GM12865 (cell line): ENCODE measurements at regions not wholly inside any gene's neighbourhood (a gene's known extent, or its start where the extent isn't known, plus 50 kb on each side); places are given as distances from the start of the nearest gene placed in this dataset.
"Not testable (repeated sequence)": the region's sequence is repeated elsewhere in the genome, so short reads cannot be mapped to it uniquely, and the experiment has no call there.

Source experiments
- DNase-seq: peaks from one replicate; pipeline ENCODE4 v3.0.0; 2010; ENCODE audit warnings: low read depth
- H3K4me3 ChIP-seq: 2 replicates; pipeline ENCODE4 v1.5.1; 2011; ENCODE audit warnings: mild to moderate bottlenecking, low read depth, low read length, control low read depth
- TF ChIP-seq, protein P1 (sequence below): IDR thresholded peaks from 2 replicates; pipeline ENCODE4 v1.5.1; 2011; ENCODE audit warnings: low read length, control low read depth, low read depth, inconsistent platforms; ENCODE audit not compliant: insufficient read depth; ENCODE audit errors: missing control alignments

- DNase-seq: no peak
- TF ChIP-seq, protein P1, sequence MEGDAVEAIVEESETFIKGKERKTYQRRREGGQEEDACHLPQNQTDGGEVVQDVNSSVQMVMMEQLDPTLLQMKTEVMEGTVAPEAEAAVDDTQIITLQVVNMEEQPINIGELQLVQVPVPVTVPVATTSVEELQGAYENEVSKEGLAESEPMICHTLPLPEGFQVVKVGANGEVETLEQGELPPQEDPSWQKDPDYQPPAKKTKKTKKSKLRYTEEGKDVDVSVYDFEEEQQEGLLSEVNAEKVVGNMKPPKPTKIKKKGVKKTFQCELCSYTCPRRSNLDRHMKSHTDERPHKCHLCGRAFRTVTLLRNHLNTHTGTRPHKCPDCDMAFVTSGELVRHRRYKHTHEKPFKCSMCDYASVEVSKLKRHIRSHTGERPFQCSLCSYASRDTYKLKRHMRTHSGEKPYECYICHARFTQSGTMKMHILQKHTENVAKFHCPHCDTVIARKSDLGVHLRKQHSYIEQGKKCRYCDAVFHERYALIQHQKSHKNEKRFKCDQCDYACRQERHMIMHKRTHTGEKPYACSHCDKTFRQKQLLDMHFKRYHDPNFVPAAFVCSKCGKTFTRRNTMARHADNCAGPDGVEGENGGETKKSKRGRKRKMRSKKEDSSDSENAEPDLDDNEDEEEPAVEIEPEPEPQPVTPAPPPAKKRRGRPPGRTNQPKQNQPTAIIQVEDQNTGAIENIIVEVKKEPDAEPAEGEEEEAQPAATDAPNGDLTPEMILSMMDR: no peak
- no peak overlapping the region for H3K4me3 ChIP-seq
These were observed 104.0 kb upstream of the MYRIP start for GRCh38 chr3:39705351-39705900.

DNA sequence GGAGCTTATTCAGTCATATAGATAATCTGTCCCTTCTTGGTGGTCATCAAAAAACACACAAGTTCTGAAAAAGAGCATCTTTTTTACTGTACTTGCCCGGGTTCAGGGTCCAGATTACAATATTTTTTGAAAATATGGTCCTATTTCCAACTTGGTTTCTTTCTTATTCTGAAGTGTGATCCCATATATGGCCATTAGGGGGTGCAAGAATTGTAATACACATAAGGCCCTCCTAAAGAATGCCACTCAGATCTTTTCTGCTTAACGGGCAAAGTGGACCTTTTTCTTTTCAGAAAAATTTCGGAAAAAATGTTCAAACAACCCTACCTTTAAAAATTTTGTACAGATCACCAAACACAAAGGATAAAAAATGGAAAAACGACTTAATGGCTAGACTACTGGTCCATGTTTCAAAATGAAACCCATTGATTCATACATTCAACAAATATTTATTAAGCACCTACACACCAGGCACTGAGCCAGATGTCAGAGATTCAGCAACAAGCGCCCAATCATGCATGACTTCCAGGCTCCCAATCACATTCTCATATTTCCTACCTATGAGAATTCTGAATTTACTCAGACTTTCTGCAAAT, 102.0 kb upstream of the MYRIP start:
- peak; percentile 43 for DNase-seq
- no peak overlapping the region for H3K4me3 ChIP-seq
- TF ChIP-seq, protein P1: peak; percentile 62

- TF ChIP-seq, protein P1: no peak
- no peak for DNase-seq
- H3K4me3 ChIP-seq: no peak overlapping the region
These were observed 96.9 kb upstream of the MYRIP start for GRCh38 chr3:39712413-39713048.

DNA sequence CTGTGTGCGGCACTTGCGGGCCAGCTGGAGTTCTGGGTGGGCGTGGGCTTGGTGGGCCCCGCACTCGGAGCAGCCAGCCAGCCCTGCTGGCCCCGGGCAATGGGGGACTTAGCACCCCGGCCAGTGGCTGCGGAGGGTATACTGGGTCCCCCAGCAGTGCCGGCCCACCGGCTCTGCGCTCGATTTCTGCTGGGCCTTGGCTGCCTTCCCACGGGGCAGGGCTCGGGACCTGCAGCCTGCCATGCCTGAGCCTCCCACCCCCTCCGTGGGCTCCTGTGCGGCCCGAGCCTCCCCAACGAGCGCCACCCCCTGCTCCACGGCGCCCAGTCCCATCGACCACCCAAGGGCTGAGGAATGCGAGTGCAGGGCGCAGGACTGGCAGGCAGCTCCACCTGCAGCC, 96.1 kb upstream of the MYRIP start:
- not testable (repeated sequence) for DNase-seq, H3K4me3 ChIP-seq

GRCh38 chr3:39716849-39717248, 92.6 kb upstream of the MYRIP start:
- DNase-seq: no peak
- H3K4me3 ChIP-seq: no peak overlapping the region
- TF ChIP-seq, protein P1: no peak

DNA sequence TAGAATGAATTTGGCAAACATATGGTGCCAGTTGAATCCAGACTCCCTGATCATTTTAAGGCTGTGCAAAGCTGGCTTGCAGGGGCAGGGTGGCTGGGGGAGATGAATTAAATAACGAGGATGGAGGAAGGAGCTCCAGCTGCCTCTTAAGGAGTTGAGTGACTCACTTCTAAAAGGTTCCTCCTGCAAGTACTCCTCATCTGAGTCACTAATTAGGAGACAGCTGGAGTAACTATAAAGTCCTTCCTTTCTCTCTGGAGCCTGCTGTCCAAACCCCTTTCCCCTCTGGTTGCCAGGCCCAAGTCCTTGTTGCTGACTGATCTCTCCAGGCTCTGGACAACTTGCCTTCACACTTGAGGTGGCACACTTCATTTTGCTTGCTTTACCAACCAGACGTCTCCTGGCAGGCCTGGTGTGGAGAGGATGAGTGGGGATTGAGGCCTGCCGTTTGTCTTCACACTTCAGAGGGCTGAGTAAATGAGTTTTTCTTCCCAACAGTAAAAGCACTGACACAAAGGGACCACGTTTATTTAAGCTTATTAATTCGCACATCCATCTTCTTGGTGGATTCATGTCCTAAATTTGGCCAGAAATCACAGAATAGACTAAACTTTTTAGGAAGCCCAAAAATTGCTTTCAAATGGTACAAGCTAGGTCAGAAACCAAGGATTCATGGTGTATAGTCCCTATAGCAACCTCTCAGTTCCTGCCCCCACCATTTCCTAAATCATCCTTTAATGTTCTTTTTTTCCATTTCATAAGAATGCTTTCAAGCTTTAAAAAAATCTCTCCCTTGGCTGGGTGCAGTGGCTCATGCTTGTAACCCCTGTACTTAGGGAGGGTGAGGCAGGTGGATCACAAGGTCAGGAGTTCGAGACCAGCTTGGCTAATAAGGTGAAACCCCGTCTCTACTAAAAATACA, 90.5 kb upstream of the MYRIP start:
- H3K4me3 ChIP-seq: no peak overlapping the region
- TF ChIP-seq, protein P1: no peak
- DNase-seq: no peak

- TF ChIP-seq, protein P1: no peak
- DNase-seq: no peak
- no peak overlapping the region for H3K4me3 ChIP-seq
These were observed 88.3 kb upstream of the MYRIP start for GRCh38 chr3:39721076-39721475.
